Pancreas (tissue), 10 donors: ENCODE measurements at regions not wholly inside any gene's neighbourhood (a gene's known extent, or its start where the extent isn't known, plus 50 kb on each side); places are given as distances from the start of the nearest gene placed in this dataset.

ENCODE experiments used
- ATAC-seq, 4 donors: fragments of 200-7000 bp; cut with Tn5 transposase; one replicate each; pipeline versions ENCODE4 v1.8.0 to v1.9.1; 2020; ENCODE audit warnings: mild to moderate bottlenecking in 4 of 4, moderate library complexity in 4 of 4
- DNase-seq, 6 donors: peaks; one replicate each; pipeline ENCODE4 v3.0.0-alpha.2; 2020
- FAIRE-seq: peaks from 2 replicates; lab custom pipeline; 2012; peaks lifted over from hg19 to GRCh38; lab: Jason Lieb, UNC
- H3K27ac ChIP-seq, 4 donors: fragments of 200-600 bp; sonication (generic); 1 replicate in 3 of 4; 2 replicates in 1 of 4; pipeline versions ENCODE4 v1.5.0 to v1.8.0; 2020
- H3K27me3 ChIP-seq, 4 donors: fragments of 200-600 bp; one replicate each; pipeline ENCODE4 v1.8.0; 2021
- H3K36me3 ChIP-seq, 3 donors: fragments of 200-600 bp; sonication (generic) in 1 of 3; one replicate each; pipeline versions ENCODE4 v1.5.0 to v1.8.0; 2020 to 2021
- H3K4me1 ChIP-seq, 3 donors: fragments of 200-600 bp; one replicate each; pipeline ENCODE4 v1.8.0; 2021
- H3K4me3 ChIP-seq, 4 donors: fragments of 200-600 bp; sonication (generic) in 2 of 4; one replicate each; pipeline versions ENCODE4 v1.5.0 to v1.8.0; 2020 to 2021
- H3K9me3 ChIP-seq, 4 donors: fragments of 200-600 bp; one replicate each; pipeline ENCODE4 v1.8.0; 2021
- CTCF ChIP-seq, 4 donors: fragments of 200-600 bp; sonication (generic) in 3 of 4; IDR thresholded peaks; one replicate each; pipeline versions ENCODE4 v1.5.0 to v1.8.0; 2021; ENCODE audit warnings: antibody characterized with exemption in 4 of 4
- WGBS, 2 donors: extraction: QIAGEN DNeasy Blood & Tissue Kit; methylation state at CpG; one replicate each; pipeline ENCODE4 v1.1.7; 2013; 5-methylcytosine and 5-hydroxymethylcytosine counted together
- intact Hi-C, 3 donors: fragments of 100-400 bp; cut with DNase I; formaldehyde crosslinking; loops; one replicate each; pipeline versions ENCODE4 v1.11.1 to v1.14.2; 2022
- donor health status: healthy with polysubstance abuse.
- donor health status: DM: no; HTN: no; CAD: no; lungs with moderate emphysema.
- donor health status: DM: no; HTN: no; CAD: no.
- donor health status: control.
- donor health status: control.
- donor health status: Bipolar disorder and iron deficiency.
- donor health status: DM: yes; HTN: yes; CAD: no.
- donor health status: DM: no; HTN: no; CAD: no.
- donor health status: DM: no; HTN: no; CAD: no.
- donor health status: DM: yes; HTN: yes; CAD: no.

DNA sequence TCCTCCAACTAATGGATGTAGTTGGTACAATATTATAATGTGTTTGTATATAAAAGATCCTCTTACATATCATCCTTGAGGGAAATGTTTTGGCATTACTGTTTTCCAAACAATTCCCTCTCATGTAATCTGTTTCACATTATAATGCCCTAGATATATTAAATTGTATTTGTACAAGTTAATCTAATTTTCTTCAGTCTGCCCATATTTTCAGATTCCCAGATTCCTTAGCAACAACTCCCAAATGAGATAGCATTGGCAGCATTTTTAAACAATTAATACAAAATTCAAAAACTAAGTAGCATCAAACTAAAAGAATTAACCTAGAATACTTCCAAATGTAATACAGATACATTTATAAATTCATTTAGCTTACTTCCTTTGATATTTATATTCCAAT lies 860.2 kb downstream of the C12orf50 start:
- no peak for ATAC-seq
- DNase-seq, result no peak
- Histone ChIP-seq H3K27me3 (no peaks in the 10 kb centered on the region), H3K4me1 (peaks cover 0 to 9% (median 0%) of the 10 kb centered on the region in 3 donors), H3K4me3 (no peak overlapping the region), H3K27ac (no peak overlapping the region), H3K9me3 (no peaks in the 10 kb centered on the region), H3K36me3 (no peaks in the 10 kb centered on the region)
- intact Hi-C loops, result no loop called here
- no peak for FAIRE-seq
- TF ChIP-seq CTCF (IDR thresholded peaks at IDR 0.05), result no peak

DNA sequence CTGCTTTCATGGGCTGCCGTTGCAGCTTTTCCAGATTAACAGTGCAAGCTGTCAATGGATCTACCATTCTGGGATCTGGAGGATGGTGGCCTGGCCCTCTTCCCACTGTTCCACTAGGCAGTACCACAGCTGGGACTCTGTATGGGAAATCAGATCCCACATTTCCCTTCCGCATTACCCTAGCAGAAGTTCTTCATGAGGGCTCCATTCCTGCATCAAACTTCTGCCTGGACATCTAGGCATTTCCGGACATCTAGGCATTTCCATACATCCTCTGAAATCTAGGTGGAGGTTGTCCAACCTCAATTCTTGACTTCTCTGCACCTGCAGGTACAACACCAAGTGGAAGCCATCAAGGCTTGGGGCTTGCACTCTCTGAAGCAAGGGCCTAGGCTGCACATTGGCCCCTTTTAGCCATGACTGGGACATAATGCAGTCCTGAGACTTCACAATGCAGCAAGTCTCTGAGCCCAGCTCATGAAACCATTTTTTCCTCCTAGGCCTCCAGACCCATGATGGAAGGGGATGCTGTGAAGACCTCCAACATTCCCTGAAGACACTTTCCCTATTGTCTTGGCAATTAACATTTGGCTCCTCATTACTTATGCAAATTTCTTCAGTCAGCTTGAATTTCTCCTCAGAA lies 863.3 kb downstream of the C12orf50 start:
- intact Hi-C loops, result no loop called here
- Histone ChIP-seq H3K36me3 (no peaks in the 10 kb centered on the region), H3K27me3 (no peaks in the 10 kb centered on the region), H3K9me3 (no peaks in the 10 kb centered on the region), H3K4me3 (no peak overlapping the region), H3K27ac (no peak overlapping the region), H3K4me1 (peaks cover 0 to 9% (median 0%) of the 10 kb centered on the region in 3 donors)
- ATAC-seq (no peak), DNase-seq (peak in 1 of 6 donors; percentile 20), FAIRE-seq (no peak)
- WGBS, 2 donors, result 93 to 95% methylated on average over 3 of the region's 3 CpGs
- no peak for TF ChIP-seq CTCF (IDR thresholded peaks at IDR 0.05)

DNA sequence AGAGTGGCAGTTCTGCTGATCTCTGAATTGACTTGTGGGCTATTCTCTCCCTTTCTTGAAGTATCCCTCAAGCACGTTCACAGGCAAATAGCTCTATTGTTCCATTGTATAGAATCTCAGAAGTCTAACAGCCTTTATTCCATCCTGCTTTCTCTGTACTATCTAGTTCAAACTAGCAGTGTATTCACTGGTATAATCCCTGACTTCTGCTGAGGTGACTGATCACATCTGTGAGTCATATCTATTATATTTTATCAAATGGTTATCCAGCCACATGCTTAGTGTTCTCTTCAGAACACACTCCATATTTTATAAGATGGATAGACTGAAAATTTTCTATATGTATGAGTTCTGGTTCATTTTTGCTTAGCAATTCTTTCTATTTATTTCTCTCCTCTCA lies 866.1 kb downstream of the C12orf50 start:
- no peak for TF ChIP-seq CTCF (IDR thresholded peaks at IDR 0.05)
- Histone ChIP-seq H3K27me3 (no peaks in the 10 kb centered on the region), H3K4me1 (no peaks in the 10 kb centered on the region), H3K4me3 (no peak overlapping the region), H3K27ac (no peak overlapping the region), H3K36me3 (no peaks in the 10 kb centered on the region), H3K9me3 (no peaks in the 10 kb centered on the region)
- WGBS, 2 donors, result 46 to 58% methylated on average over 1 of the region's 1 CpG
- ATAC-seq (no peak), FAIRE-seq (no peak), DNase-seq (no peak)
- intact Hi-C loops, result no loop called here

- Histone ChIP-seq H3K4me3 (no peak overlapping the region), H3K9me3 (no peaks in the 10 kb centered on the region), H3K4me1 (no peaks in the 10 kb centered on the region), H3K36me3 (no peaks in the 10 kb centered on the region), H3K27ac (no peak overlapping the region), H3K27me3 (no peaks in the 10 kb centered on the region)
- FAIRE-seq, result no peak
- WGBS, 2 donors, result 59 to 67% methylated on average over 1 of the region's 1 CpG
- intact Hi-C loops, result no loop called here
- TF ChIP-seq CTCF (IDR thresholded peaks at IDR 0.05), result no peak
- no peak for DNase-seq
- ATAC-seq, result no peak
Observed at GRCh38 chr12:87160848-87161601, 868.2 kb downstream of the C12orf50 start.

DNA sequence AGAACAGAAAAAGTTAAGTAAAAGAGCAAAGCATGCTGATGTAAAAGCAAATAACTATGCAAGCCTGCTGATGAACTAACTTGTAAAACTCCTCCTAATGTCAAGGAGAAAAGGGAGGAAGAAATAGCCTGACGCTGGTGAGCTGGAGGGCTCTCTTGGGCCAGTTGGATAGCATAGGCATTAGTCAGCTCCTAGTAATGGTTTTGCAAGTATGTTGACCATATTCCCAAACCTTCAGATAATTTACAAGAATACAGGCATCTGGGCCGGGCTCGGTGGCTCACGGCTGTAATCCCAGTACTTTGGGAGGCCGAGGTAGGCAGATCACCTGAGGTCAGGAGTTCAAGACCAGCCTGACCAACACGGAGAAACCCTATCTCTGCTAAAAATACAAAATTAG lies 871.4 kb downstream of the C12orf50 start:
- Histone ChIP-seq H3K4me1 (no peaks in the 10 kb centered on the region), H3K9me3 (no peaks in the 10 kb centered on the region), H3K4me3 (no peak overlapping the region), H3K27me3 (no peaks in the 10 kb centered on the region), H3K36me3 (no peaks in the 10 kb centered on the region), H3K27ac (no peak overlapping the region)
- FAIRE-seq, result no peak
- intact Hi-C loops, result no loop called here
- TF ChIP-seq CTCF (IDR thresholded peaks at IDR 0.05), result no peak
- peak in 1 of 6 donors; percentile 1 for DNase-seq
- WGBS, 2 donors, result 84 to 89% methylated on average over 6 of the region's 6 CpGs
- ATAC-seq, result no peak
